RPMI7951 (cell line): ENCODE measurements at regions not wholly inside any gene's neighbourhood (a gene's known extent, or its start where the extent isn't known, plus 50 kb on each side); places are given as distances from the start of the nearest gene placed in this dataset.

Experiments used
- DNase-seq: peaks from one replicate; pipeline ENCODE4 v3.0.0-alpha.2; 2012; ENCODE audit warnings: low read depth

DNA sequence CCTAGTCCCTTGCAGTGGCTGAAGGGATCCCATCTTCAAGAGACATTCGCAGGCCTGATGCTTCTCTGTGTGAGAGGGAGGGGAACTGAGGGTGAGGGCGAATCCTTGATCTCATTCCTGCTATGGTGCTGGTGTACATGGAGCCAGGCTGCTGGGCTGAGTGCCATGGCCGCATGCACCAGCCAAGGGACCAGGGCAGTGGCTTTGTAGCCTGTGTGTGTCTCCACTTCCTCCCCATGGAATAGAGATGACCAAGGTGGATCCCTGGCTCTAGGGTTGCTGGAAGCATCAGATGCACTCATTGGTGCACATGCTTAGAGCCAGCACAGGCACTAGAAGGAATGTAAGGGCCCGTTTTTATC is 195.0 kb downstream of the FOXL1 start:
- DNase-seq, result no peak

DNA sequence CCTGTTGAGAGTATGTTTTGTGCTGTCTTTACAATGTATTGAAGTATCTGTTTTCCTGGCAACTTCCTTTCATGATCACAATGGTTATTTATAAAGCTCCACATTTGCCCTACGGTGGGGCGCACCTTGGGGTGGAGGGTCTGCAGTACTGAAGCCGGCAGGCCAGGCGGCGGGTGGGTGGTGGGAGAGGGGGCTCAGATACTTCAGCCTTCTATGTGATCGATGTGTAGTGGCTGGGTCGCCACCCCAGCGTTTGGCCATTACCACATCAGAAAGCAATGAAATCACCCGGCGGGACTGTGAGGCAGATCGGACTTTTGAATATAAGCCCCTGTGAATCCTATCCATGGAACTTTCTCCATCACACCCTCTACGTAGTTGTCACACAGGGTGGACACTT is 196.6 kb downstream of the FOXL1 start:
- DNase-seq, result no peak

DNA sequence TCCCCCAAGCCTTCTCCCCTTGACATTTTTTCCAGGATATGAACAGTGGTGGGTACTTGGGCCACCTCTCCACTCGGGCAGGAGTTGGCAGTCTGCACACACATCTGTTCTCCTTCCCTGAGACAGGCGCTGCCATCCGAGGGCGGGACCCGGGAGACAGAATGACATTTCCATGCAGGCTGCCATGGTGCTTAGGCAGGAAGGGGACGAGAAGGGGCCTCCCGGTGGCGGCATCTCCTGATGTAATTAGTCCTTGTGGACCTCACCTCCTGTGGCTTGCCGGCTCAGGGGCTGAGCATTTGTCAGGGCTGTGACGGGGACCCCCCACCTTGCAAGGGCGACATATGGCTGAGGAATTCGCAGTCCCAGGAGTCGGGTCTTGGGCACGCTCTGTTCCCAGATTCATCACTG is 197.2 kb downstream of the FOXL1 start:
- DNase-seq, result peak; percentile 43

DNA sequence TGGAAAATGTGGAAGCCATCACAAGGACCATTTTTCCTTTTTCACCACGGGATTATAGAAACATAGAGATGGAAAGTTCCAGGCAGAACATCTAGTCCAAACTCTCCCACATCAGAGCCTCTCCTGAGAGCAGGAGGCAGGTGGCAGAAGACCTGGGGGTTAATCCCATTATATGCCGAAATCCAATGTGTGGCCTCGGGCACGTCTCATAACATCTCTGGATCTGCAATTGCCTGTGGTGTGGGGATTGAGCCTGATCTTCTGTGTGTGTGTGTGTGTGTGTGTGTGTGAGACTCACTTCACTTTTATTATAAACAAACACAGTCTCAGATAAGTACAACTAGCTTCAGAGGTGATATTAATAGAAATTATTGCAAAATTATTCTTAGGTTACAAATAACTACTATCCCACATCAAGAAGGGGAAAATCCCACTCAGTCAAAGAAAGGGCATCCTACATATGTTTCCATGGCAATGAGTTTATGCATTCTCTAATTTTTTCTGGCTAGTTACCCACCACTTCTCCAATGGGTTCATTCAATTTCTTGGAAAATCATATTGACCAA is 199.1 kb downstream of the FOXL1 start:
- DNase-seq, result no peak

DNA sequence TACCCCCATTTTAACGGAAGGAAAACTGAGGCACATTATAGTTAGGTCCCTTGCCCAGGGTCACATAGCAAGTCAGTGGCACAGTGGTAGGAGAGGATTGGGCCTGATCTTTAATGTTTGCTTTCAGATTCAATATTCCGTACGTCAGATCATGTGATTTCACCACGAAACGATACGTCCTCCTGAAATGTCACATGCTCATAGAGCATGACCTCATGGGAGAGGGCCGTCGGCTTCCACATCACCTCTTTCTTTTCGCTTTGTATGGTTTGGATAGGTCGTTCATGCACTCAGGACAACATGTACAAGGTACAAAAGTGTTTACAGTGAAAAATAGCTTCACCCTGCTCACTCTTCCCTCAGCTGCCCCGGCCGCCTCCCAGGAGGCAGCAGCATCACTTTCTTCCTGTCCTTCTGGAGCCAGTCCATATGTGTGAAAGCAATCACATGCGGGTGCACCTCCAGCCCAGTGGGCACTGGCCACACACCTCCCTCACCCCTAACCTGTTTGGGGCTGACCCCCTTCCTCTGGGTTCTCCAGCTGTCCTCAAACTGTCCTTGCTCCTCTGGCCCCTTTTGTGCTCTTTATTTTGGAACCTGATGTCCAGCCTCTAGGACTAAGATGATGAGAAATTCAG is 199.9 kb downstream of the FOXL1 start:
- DNase-seq, result no peak

DNA sequence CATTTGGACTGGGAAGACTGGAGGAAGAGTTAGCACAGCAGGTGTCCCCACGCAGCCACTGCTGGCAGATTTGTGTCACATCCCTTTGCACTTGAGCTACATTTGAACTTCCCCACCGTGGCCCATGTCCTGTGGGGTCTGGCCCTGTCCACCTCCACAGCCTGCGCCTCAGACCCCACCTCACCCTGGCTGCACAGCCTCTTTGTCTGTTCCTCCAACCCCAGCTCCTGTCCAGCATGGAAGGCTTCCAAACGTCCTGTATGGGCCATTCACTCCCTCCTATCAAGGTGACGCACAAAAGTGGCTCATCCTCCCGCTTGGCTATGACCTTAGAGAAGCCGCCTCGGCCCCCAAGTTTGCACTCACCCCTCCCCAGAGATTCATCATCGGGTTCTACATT is 200.6 kb downstream of the FOXL1 start:
- DNase-seq, result no peak

DNA sequence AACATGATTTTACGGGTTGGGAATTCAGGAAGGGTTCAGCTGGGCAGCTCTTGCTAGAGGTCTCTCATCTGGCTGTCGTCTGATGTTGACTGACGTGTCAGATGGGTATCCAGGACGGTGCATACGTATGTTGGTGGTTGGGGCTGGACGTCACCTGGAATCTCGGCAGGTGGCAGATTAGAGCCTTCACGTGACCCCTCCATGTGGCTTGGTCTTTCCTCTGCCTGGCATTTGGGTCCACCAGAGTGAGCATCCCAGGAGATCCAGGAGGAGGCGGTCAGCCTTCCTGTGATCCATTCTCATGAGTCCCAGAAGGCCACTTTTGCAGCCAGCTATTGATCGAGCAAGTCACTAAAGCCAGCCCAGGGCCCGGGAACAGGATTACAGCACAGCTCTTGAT is 202.7 kb downstream of the FOXL1 start:
- no peak for DNase-seq

DNA sequence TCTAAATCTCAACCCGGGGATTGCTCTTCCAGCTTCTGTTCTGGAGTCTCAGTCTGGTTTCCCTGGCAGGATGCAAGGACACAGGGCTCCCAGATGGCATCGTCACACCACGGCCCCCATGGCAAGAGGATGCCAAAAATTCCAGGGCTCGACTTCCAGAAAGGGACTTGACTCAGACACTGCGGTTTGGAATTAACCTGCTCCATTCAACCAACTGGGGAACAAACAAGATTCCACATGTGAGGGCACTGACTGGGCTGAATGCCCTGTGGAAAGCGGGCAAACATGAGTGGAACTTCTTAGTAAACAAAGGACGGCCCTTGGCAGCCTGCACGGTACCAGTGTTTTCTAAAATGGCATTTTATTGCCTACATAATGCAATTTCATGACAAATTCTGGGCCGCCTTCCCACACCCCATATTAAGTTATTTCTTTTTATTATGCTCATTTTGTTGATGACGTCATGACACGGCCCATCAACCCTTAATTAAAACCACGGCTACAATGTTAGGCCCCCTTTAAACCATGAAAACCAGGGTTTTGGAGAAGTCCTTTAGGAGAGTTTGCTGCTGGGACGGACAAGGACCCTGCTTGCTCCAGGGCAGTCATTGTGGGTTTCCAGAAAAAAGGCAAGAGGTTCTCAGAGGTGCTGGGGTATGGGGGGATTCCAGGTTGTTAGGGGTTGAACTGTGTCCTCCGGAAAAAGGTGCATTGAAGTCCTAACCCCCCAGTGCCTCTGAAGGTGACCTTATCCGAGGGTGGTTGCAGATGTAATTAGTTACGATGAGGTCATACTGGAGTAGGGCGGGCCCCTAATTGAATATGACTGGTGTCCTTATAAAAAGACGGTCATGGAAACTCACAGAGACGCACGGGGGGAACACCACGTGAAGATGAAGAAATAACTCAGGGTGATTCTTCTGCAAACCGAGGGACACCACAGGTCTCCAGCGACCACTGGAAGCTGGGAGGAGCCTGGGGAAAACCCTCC is 205.6 kb downstream of the FOXL1 start:
- DNase-seq, result peak; percentile 91

DNA sequence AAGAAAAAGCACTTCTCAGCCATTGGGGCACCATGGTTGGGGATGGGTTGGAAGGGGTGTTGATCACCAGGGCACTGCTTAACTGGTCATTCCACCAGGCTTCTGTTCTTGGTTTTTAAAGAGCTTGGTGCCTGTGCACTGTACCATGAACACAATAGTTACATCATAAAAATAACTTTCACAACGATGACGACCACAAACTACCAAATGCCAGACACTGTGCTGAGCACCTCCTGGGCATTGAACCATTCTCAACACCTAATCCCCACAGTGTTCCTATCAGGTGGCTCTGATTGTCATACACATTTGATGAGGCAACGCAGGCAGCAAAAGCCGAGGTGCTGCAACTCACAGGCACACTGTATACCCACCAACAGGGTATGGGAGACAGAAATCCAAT is 208.0 kb downstream of the FOXL1 start:
- DNase-seq, result no peak

DNA sequence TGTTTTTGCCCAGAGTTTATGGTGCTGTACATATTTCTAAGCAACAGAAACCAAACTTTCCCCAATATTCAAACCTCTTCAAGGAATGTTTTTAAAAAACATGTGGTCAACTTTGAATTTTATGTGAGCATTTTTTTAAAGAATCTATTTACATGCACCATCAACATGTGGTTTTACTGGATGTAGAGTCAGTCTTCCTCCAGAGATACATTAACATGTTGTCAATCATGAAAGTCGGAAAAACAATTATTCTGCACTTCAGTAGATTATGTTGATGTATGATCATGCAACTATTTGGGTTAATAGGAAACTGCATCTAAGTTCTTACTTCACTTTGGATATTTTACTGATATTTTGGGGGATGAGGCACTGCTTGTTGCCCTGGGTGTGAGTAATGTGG is 208.6 kb downstream of the FOXL1 start:
- no peak for DNase-seq

DNA sequence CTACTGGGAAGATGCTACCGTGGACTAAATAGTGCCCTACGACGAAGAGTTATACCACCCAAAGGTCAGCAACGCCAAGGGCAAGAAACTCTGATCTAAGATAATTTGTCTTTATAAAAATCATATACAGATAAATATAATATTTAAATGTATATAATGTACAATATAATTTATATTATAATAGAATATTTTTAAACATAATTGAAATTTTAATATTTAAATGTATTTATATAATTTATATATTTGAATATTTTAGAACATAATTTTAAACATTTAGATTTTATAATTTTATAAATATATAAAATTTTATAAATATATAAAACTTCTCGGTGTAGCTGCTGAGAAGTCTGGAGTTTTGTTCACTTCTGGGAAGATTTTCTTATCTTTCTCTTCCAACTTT is 209.2 kb downstream of the FOXL1 start:
- DNase-seq, result no peak

DNA sequence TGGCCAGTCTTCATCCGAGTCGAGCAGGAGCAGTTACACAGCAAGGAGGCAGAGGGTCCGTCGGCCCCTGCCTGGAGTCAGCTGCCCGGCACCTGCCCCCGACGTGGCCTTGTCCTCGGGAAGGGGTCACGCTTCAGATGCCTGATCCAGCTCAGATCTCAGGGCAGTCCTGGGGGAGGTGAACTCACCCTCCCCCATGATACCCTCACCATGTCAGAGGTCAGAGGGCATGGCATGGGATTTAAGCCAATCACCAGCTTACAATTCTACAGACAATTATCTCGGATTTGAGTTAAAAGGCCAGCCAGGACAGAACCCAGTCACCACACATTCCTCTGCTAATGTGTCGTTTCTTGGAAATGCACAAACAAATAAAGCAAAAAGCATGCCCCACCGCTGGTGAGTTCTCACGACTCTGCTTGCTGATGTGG is 211.3 kb downstream of the FOXL1 start:
- no peak for DNase-seq

DNA sequence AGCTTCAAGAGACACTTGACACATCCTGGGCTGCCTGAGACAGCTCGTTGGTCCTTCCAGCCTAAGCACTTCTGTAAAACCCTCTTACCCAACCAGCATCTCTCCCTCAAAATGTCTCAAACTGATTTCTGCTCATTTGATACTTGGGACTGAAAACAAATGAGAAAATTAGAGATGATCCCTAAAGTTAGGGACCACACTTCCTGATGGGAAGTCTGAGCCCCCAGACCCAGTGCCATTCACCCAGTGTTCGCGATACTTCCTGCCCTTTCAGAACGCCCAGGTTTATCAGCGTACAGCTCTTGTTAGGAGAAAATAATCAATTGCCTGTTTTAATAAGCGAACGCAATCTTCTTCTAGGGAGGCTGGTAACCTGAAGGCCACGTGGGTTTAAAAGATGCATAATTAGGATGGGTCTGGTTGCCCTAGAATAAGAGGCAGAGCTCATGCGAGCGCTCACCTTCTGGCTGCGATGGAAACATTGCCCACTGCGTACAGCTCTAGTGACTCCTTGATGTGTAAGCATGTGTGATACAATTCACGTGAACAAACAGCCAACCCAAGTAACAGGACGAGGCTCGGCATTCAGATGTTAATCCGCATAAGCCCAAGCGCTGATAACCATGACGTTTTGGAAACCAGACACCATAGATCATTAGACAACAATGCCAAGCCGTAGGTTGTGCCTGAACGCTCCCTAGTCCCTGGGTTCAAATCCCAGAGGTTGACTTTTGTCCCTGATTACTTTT is 213.1 kb downstream of the FOXL1 start:
- peak; percentile 44 for DNase-seq

DNA sequence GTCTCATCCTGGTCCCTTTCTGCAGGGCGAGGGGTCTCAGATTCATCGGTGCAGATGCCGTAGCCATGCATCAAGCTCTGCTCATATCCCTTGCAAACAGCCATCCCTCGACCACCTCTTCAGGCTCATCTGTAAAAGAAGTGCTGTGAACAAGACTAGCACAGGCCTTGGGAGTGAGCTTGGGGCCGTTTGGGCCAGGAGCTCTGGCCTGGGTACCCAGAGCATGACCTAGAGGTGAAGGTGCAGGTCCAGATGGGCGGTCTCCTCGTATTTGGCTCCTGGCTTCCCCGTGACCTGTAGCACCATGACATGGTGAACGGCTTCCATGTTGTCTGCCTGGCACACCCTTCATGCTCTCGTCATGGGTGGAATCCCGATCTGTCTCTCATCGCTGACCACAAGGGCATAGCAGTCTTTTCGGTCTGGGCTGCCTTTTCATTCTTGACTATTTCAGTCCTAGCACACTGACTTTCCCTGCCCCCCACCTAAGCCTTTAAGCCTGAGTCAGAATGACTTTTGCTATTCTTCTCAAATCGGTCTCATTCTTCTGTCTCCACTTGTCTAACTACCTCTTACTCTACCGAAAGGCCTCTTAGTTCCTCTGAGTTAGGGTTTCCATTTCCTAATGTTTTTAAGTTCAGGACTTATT is 216.0 kb downstream of the FOXL1 start:
- no peak for DNase-seq

DNA sequence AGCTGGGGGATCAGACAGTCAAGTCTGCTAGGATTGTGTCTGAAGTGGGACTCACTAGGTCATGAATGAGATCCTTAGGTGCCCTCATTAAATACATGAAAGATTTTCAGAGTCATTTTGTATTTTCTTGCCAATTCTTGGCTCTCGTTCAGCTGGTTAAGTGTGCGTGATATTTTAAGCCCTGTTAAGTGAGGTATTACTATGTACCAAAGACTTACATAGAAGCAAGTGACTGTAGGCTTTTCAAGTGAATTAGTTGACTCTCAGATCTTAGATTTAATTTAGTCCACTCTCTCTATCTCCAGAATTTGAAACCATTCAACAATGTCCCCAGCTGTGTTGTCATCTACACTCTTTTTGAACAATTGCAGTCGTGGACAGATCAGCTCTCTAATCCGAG is 219.4 kb downstream of the FOXL1 start:
- DNase-seq, result no peak

DNA sequence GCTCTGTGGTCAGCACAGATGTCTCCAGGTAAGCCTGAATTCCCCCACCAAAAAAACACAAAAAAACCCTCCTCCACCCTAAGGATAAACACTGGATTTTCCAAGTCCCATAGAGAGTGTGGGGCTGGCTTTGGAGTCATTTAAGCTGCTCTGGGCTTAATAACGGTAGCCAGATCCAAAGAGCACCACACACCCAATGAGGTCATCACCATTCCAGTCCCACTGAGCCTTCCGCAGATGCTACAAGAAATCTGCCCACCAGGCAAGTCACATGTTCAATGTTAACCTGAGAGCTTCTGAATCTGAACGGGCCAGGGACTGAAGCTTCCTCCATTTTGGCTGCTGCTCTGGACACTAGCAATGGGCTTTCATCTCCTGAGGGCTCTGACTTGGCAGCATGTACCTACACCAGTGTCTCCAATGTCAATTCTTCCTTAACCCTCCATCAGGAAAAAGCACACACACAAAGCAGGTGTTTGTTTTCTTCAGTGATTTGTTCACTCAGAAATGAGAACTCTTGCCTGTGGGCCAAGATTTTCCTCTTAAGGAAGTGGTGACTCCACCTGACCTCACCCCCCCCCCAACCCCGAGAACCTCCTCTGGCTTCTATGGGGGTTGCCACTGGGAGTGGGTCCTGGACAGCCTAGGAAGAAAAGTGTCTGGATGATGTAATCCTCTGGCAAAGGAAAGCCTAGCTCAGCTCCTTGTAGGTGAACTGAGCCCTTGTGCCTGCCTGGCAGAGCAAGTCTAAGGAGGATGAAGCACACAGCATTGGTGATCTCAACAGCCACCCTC is 220.1 kb downstream of the FOXL1 start:
- DNase-seq, result no peak

DNA sequence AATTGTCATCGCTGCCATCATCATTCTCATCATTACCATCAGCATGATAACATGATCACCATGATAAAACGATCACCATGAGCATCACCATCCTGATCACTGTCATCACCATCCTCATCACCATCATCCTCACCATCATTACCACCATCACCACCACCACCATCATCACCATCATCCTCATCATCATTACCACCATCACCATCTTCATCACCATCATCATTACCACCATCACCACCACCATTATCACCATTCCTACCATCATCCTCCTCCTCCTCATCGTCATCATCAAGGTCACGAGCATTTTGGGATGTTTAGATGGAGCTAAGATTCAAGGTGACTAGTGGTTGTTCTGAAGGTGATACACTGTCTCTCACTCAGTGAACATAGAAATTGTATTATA is 221.0 kb downstream of the FOXL1 start:
- DNase-seq, result no peak

DNA sequence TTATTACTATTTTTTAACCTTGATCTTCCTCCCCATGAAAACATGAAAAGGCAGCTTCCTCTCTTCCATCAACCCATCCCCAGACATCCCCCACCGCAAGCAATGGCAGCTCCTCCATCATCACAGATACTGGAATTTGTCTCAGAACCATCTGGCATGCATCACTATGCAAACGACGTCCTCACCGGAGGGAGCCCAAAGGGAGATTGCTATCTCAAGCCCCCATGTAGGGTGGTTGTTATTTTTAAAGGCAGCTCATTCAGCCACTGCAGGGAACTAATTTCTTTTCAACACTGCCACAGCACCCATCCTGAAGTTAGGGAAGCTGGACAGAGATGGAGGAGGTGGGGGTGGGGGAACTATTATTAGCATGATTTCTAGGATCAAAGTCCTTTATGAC is 222.5 kb downstream of the FOXL1 start:
- DNase-seq, result no peak

DNA sequence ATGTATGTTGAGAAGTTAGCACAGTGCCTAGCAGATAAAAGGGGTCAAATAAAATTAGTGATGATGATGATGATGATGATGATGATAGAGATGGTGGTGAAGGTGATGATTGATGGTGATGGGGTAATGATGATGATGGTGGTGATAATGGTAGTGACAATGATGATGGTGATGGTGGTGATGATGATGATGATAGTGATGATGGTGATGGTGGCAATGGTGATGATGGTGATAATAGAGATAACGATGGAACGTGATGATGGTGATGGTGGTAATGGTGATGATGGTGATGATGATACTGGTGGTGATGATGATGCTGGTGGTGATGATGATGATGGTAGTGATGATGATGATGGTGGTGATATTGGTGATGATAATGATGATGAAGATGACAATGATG is 223.7 kb downstream of the FOXL1 start:
- no peak for DNase-seq

DNA sequence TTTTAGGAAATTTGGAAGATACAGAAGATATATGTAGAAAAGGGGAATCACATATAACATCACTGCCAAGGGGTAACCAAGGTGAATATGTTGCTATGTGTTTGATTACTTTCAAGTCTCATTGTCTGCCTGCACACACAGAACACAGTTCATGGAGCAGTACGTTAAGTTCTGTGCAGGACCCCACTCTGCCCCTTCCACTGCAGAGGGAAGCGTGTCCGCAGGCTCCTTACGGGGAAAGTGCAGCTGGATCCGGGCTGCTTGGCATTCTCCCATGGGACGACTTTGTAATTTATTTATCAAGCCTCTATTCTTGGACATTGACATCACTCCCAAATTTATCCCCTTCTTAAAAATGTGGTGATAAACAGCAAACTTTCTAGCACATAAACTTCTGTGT is 226.8 kb downstream of the FOXL1 start:
- DNase-seq, result no peak
